HG03045 (cell line): ENCODE measurements at regions not wholly inside any gene's neighbourhood (a gene's known extent, or its start where the extent isn't known, plus 50 kb on each side); places are given as distances from the start of the nearest gene placed in this dataset.
"Not testable (repeated sequence)": the region's sequence is repeated elsewhere in the genome, so short reads cannot be mapped to it uniquely, and the experiment has no call there.

Experiments used
- ATAC-seq: cut with Tn5 transposase; IDR thresholded peaks from one replicate; pipeline ENCODE4 v1.9.1; 2021; ENCODE audit warnings: mild to moderate bottlenecking, moderate library complexity; ENCODE audit not compliant: unreplicated experiment

DNA sequence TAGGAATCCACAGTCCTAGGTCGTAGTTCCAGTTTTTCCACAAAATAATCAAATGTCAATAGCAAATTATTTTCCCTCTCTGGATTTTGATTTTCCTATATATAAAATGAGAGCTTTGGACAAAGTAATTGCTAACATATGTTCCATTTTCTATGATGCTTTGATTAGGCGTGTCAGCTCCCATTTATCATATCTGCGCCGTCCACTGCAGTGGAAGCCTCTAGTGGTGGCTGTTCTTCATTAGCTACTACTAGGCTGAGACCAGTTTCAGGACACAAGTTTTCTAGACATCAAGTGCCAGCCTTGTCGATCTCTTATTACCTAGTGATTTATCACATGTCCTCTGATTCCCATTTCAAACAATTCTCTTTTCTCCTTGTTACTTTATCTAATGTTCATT is 271.5 kb downstream of the TUSC7 start:
- ATAC-seq, result no peak

DNA sequence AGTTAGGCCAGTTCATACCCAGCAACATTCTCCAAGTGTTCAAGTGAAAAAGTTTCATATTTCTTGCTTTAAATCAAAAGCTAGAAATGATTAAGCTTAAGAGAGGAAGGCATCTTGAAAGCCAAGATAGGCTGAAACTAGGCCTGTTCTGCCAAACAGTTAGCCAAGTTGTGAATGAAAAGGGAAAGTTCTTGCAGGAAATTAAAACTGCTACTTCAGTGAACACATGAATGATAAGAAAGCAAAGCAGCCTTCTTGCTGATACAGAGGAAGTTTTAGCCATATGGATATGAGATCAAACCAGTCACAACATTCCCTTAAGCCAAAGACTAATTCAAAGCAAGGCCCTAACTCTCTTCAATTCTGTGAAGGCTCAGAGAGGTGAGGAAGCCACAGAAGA is 274.7 kb downstream of the TUSC7 start:
- ATAC-seq, result no peak

DNA sequence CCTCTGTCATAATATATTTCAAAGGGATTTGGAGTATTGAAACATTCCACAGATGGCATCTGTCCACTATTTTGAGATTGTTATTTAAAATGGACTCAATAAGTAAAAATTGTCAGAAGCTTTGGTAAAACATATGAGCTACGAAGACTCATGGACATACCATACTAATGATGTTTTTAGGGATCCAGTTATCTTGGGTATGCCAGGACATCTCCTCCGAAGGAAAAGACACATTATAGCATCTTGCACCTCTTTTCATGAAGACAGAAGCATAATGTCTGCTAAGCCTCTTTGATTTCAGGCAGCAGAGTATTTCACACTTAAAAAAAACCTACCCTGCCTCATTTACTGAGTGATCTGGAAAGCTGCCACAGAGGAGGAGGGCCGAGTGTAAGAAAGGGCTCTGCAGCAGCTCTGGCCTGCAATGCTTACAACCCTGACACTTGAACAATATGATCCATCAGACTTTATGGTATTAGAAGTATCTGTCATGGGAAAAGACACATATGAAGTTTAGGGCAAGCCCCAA is 284.8 kb downstream of the TUSC7 start:
- ATAC-seq, result no peak

DNA sequence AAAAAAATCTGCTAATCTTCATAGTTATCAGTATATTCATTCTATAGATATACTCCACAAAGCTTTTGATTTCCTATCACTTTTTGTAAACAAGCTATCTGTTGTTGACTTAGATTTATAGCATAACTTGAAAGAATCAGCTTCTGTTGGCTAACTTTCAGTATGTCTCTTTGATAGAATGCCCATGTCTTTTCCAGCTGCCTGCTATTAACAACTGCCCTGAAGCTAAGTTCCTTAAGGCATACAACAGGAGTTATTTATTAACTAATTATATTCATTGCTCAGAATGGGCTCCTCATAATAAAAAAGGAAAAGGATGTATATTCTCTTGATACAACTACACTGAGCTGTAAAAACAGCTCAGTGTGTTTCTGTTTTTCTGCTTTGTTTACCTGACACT is 293.9 kb downstream of the TUSC7 start:
- ATAC-seq, result no peak

GRCh38 chr3:117005274-117005673 is 295.7 kb downstream of the TUSC7 start:
- ATAC-seq, result no peak

- ATAC-seq, result no peak
Measured at GRCh38 chr3:117005911-117006522, 296.4 kb downstream of the TUSC7 start.

GRCh38 chr3:117010318-117010717 is 300.7 kb downstream of the TUSC7 start:
- no peak for ATAC-seq

- no peak for ATAC-seq
Measured at GRCh38 chr3:117011687-117012250, 302.2 kb downstream of the TUSC7 start.

GRCh38 chr3:117016378-117016777 is 306.8 kb downstream of the TUSC7 start:
- no peak for ATAC-seq

DNA sequence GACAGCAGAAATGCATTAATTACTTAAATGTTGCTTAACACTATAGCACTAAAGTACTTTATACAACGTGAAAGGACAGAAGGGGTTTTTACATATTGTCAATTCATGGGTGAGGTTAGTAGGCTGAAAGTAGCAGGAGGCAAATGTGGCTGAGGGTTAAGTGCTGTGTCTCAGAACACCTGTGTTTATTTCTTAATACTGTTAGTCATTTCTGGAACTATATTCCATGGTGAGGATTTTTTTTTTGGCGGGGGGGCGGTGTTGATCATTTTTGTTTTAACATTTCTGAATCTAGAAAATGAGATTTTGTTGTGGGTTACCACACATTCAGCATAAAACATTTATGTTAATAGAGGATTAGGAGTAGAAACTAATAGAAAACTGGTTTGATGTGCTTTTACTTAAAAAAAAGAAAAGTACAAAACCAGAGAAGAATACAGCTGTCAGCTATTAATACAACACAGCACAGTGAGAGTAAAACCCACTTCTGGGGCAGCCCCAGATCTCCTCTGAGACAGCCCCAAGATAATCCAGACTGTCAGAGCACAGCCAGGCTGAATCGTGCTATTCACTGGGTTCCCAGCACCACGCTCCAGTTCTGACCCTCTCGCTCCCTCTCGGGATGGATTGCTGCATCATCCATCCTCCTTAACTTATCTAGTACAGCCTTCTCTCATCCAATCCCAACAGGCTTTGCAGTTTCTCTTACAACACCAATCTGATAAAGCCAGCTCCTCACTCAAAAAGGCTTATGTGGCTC is 307.7 kb downstream of the TUSC7 start:
- ATAC-seq, result peak; percentile 71

DNA sequence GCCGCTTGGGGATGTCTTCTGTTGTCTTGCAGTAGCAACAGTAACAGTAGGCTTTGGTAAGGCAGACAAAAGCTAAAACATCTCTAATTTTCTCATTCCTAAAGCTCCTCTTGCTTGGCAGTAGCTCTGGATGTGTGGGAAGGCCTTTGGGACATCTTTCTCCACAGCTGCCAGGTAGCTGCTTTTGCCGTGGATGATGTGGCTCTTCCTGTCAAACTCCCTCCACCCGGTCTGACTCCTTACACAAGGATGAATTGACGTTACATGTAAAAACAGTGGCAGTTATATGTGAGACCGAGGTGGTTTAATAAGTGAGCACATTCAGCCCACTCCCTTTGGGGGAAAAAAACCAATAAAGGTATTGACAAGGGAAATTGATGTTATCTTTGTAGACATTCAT is 309.1 kb downstream of the TUSC7 start:
- ATAC-seq, result no peak

GRCh38 chr3:117019082-117019713 is 309.6 kb downstream of the TUSC7 start:
- ATAC-seq, result peak; percentile 59

DNA sequence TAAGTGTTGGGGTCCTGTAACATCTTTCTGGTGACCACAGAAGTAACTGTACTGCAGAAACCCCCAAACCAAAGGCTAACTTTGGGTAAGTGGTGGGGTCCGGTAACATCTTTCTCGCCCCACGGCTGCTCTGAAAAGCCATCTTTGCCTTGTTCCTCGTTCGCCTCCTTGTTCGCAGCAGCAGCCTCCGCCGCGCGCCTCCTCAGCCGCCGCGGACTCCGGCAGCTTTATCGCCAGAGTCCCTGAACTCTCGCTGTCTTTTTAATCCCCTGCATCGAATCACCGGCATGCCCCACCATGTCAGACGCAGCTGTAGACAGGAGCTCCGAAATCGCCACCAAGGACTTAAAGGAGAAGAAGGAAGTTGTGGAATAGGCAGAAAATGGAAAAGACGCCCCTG is 316.8 kb downstream of the TUSC7 start:
- ATAC-seq, result no peak

DNA sequence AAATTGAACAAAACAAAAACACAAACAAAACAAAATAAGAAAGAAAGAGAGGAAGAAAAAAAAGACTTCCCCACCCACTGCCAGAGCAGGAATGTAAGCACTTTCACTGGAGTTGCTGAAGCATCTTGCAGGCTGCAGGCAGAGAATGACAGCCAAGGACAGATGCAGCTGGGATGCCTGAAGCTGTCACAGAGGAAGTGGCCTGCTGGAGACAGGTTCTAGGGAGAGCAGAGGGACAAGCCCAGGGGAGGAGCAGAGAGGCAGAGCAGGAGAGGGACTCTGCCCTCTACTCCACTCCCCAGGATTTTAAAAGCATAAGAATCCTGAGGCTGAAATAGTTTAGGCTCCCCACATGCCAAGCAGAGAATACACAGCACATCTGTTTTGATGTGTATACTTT is 326.2 kb downstream of the TUSC7 start:
- no peak for ATAC-seq

DNA sequence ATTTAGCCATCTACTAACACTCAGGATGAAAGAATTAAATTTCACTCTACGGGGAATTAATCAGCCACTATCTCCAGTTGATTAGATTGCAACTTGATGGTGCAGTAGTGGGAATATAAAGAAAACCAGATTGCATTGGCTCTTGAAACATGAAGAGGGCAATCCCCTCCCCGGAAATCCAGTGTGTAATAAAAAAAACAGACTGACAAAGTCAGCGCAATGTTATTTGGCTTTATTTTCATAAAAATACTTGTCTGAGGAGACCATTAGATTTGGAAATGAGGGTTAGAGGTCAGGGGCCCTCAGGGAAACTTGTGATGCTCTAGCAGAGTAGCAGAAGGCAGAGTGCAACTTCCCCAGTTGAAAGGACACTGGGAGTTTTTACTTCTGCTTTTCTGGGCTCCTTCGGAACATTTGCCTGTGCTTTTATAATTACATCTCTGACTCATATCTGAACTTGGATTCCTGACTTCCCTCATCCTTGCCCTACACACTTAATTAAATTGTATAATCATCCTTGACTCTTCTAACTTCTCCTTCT is 326.8 kb downstream of the TUSC7 start:
- no peak for ATAC-seq

DNA sequence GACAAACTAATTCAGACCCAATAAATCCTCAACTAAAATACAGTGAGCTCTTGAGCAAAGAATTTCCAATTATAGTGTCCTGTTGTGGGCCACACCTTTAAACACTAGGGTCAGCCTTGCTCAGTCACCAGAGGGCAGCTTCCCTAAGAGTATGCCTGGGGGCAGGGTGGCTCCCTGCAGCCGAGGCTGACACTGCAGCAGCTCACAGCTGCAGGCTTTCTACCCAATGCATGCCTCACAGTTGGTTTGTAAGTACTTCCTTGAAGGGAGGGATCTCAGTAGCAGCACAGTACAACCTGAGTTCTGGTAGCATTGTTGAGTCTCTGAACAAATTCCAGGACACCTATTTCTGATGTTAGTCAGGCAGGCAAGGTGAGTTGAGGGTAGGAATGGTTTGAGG is 335.6 kb downstream of the TUSC7 start:
- no peak for ATAC-seq

GRCh38 chr3:117047951-117048705 is 338.5 kb downstream of the TUSC7 start:
- ATAC-seq, result no peak

GRCh38 chr3:117052395-117052794 is 342.8 kb downstream of the TUSC7 start:
- no peak for ATAC-seq

GRCh38 chr3:117054556-117054955 is 345.0 kb downstream of the TUSC7 start:
- no peak for ATAC-seq

DNA sequence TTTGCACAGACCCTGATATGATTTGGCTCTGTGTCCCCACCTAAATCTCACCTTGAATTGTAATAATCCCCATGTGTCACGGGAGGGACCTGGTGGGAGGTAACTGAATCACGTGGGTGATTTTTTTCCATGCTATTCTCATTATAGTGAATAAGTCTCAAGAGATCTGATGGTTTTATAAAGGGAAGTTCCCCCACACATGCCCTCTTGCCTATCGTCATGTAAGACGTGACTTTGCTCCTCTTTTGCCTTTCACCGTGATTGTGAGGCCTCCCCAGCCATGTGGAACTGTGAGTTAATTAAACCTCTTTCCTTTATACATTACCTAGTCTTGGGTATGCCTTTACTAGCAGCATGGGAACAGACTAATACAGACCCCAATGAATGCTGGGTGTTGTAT is 347.4 kb downstream of the TUSC7 start:
- ATAC-seq, result not testable (repeated sequence)
